GM12865 (cell line): ENCODE measurements at regions not wholly inside any gene's neighbourhood (a gene's known extent, or its start where the extent isn't known, plus 50 kb on each side); places are given as distances from the start of the nearest gene placed in this dataset.
"Not testable (repeated sequence)": the region's sequence is repeated elsewhere in the genome, so short reads cannot be mapped to it uniquely, and the experiment has no call there.

ENCODE experiments used
- DNase-seq: peaks from one replicate; pipeline ENCODE4 v3.0.0; 2010; ENCODE audit warnings: low read depth
- H3K4me3 ChIP-seq: 2 replicates; pipeline ENCODE4 v1.5.1; 2011; ENCODE audit warnings: mild to moderate bottlenecking, low read depth, low read length, control low read depth
- TF ChIP-seq, protein P1 (sequence below): IDR thresholded peaks from 2 replicates; pipeline ENCODE4 v1.5.1; 2011; ENCODE audit warnings: low read length, control low read depth, low read depth, inconsistent platforms; ENCODE audit not compliant: insufficient read depth; ENCODE audit errors: missing control alignments

- peak; percentile 96 for DNase-seq
- TF ChIP-seq, protein P1, sequence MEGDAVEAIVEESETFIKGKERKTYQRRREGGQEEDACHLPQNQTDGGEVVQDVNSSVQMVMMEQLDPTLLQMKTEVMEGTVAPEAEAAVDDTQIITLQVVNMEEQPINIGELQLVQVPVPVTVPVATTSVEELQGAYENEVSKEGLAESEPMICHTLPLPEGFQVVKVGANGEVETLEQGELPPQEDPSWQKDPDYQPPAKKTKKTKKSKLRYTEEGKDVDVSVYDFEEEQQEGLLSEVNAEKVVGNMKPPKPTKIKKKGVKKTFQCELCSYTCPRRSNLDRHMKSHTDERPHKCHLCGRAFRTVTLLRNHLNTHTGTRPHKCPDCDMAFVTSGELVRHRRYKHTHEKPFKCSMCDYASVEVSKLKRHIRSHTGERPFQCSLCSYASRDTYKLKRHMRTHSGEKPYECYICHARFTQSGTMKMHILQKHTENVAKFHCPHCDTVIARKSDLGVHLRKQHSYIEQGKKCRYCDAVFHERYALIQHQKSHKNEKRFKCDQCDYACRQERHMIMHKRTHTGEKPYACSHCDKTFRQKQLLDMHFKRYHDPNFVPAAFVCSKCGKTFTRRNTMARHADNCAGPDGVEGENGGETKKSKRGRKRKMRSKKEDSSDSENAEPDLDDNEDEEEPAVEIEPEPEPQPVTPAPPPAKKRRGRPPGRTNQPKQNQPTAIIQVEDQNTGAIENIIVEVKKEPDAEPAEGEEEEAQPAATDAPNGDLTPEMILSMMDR = peak; percentile 59
- peak overlapping the region; percentile 71 for H3K4me3 ChIP-seq
Measured at GRCh38 chr4:184282251-184282713, 64.6 kb upstream of the ENPP6 start.

DNA sequence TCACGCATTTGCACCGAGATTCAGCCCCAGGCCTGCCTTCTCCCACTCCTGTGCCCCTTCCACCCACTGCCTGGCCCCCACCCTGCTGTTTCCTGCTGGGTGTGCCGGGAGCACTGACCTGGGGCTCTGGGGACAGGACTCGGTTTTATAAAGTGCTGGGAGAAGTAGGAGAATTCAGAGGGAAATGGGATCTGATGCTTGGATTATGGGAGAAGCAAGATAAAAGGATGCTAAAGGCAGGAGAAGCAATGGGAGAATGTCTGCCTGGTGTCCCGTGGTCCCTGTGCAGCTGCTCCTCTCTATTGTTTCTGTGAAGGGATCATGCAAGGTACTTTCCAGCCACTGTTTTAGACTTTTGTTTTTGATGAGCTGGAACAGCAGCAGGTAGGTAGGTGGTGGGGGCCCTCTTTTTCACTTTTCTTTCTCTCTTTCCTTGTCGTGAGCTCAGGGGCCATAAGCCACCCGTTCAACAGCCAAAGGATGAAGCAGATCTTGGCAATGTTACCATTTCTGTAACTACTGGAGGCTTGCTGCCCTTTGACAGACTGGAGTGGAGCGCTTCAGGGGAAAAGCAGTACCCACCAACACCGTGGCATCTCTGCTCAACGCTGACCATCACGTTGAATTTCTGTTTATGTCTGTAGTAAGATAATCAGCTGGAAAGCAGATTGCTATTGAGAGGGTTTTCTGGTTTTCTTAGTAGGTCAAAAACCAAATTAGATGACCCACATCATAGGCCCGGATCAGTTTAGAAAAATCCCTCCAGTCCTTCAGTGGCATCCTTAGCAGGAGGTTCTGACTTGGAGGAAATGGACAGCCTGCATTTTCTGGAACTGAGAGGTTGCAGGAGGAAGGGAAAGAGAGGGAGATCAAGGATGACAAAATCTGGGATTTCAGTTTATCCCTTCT, 63.8 kb upstream of the ENPP6 start:
- peak overlapping the region; percentile 71 for H3K4me3 ChIP-seq
- TF ChIP-seq, protein P1 = no peak
- peak; percentile 92 for DNase-seq

DNA sequence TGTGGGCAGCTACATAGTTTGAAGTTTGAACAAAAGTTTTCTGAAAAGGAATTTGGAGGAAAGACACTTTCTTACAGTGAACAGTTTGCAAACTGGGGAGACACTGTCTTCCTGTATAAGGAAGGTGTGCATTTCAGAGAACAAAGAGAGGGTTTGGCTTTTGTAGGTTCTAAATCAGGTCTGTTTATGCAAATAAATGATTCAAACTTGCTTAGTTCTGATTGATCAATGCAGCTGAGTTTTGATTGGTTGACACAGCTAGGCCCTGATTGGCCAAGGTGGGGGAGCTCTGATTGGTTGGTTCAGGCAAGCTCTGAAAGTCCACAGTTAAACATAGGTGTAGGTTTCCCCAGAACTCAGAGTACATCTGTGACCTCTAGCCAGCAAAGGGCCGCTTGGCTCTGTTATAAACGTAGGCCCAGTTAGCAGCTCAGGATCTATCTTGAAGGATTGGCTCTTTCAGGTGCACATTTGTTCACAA, 63.0 kb upstream of the ENPP6 start:
- H3K4me3 ChIP-seq = peak overlapping the region; percentile 71
- TF ChIP-seq, protein P1 = no peak
- peak; percentile 98 for DNase-seq

- no peak overlapping the region for H3K4me3 ChIP-seq
- DNase-seq = peak; percentile 49
- TF ChIP-seq, protein P1 = no peak
Measured at GRCh38 chr4:184280137-184280536, 62.5 kb upstream of the ENPP6 start.

DNA sequence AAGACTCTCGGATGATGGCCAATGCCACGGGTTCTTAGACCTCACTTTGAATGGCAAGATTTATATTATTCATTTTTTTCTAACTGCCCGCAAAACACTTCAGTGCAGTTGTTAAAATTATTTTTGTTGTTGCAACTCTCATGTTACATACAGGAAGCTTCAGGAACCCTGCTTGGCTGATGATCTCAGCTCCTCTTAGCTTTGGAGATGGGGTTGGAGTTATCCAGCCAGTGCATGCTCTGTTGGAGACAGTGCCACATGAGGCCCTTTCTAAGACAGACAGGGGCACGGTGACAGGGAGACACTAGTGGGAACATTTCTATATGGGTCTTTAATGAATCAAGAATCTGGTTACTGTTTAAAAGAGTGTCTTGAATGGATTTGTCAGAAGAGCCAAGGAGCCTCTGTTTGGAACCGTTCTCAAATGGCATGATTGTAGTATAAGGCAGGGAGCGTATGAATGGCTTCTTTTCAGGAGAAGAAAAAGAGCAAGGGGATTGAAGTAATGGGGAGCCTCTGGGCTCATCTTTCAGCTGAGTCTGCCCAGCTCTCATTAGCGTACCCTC, 61.9 kb upstream of the ENPP6 start:
- no peak overlapping the region for H3K4me3 ChIP-seq
- TF ChIP-seq, protein P1 = no peak

GRCh38 chr4:184277769-184278168, 60.1 kb upstream of the ENPP6 start:
- not testable (repeated sequence) for H3K4me3 ChIP-seq, DNase-seq

More for the DNA sequence above, 61.9 kb upstream of the ENPP6 start:
- no peak for DNase-seq

DNA sequence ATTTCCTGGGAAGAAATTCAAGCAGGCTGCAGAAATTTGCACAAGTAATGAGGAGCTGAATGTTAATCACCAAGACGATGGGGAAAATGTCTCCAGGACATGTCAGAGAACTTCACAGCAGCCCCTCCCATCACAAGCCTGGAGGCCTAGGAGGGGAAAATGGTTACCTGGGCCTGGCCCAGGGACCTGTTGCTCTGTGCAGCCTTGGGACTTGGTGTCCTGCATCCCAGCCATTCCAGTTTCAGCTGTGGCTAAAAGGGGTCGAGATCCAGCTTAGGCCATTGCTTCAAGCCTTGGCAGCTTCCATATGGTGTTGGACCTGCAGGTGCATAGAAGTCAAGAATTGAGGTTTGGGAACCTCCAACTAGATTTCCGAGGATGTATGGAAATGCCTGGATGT, 59.3 kb upstream of the ENPP6 start:
- not testable (repeated sequence) for H3K4me3 ChIP-seq, DNase-seq

DNA sequence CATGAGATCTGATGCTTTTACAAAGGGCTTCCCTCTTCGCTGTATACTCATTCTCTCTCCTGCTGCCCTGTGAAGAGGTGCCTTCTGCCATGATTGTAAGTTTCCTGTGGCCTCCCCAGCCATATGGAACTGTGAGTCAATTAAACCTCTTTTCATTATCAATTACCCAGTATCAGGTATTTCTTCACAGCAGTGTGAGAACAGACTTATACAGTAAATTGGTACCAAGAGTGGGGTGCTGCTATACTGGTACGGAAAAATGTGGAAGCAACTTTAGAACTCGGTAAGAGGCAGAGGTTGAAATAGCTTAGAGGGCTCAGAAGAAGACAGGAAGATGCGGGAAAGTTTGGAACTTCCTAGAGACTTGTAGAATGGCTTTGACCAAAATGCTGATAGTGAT, 58.7 kb upstream of the ENPP6 start:
- DNase-seq, H3K4me3 ChIP-seq: not testable (repeated sequence)
